ENCODE measurements at regions not wholly inside any gene's neighbourhood (a gene's known extent, or its start where the extent isn't known, plus 50 kb on each side); places are given as distances from the start of the nearest gene placed in this dataset.
"Not testable (repeated sequence)": the region's sequence is repeated elsewhere in the genome, so short reads cannot be mapped to it uniquely, and the experiment has no call there.

- FAIRE-seq = no peak
Measured at GRCh38 chr5:156000115-156000514, 326.8 kb upstream of the SGCD start.

DNA sequence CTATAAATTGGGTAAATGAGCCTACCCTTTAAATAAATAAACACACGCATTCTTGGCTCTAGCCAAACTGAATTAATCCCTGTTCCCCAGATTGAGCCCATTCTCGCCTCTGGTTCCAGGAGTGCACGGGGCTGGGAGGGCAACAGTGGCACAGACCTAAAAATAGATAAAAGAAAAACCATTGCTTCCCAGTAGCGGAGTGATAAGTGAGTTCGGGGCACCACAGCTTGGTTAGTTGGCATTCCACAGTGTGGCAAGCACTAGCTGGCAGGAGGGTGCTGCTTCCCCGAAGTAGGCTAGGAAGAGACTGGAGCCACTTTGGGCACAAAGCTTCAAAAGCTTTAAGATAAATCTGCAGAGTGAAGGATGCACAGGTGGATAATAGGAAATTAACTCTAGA, 322.2 kb upstream of the SGCD start:
- FAIRE-seq = no peak

DNA sequence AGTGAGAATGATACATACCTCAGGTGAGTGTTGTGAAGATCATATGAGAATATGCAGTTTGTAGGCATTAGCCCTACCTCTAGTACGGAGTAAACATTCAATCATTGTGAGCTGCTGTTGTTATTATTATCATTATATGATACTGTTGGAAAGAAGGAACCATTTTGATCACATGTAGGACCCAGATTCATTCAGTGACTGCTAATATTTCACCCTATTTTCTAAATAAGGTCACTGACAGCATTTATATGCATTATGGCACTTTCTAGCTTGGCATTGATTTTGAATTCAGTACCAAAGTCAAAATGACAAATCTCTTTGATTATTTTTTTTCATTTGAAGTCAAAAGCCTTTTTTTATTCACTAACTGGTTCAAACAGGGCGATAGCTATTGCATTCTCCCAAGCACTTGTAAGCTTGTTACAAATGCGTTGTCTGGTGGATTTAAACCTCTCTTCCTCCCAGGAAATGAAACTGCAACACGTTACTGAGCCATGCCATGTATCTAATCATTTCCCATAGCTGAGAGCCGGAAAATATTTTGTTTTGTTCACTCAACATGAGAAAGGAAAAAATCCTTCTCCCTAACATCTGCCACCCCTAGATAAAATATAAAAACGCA, 320.8 kb upstream of the SGCD start:
- no peak for FAIRE-seq

DNA sequence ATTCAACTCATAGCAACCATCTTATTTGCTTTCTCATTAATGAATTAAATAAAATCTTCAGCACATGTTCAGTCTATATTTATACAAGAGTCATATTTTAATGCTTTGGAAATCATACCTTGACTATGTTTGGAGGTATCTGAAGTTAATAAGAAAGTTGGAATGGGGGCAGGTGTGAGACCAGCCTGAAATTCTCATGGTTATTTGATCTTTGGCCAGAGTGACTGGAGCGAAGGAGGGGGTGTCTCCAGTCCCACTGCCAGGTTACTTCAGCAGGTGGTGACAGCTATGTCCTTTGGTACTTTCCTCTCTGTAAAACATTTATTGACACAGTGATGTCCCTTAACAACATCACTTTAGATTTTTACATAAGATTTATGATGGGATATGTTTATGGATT, 318.1 kb upstream of the SGCD start:
- FAIRE-seq = no peak

DNA sequence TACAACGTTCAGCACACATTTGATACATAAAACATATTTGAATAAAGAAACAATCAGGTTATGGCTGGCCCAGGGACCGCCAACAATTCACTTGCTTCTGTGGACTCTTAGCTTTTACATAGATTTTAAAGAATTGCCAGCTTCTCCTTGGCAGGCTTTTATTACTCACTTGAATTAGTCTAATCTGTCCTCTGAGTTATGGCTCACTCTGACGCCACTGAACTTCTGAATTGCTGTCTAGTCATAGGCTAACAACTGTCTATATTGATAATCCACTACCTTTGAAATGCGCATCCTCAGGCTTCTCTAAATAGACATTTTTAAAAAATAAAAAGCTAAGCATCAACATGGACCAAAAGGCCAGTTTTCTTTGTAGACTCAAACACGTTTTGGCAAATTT, 317.4 kb upstream of the SGCD start:
- no peak for FAIRE-seq

DNA sequence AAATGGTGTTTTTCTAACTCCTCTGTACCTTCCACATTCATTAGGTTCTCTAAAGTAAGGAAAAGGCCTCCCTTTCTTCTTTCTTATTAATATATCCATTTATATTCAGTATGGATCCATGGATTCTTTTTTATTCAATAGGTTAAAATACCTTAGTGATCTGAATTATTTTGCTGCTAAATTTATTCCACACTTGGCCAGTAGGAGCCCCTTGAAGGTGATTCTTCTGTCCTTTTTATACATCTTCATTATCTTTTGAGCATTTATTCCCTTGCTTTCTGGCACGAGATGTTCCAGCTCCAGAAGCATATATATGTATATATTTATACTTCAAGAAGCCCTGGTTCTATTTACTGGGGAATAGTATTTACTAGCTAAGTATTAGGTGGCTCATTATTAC, 311.8 kb upstream of the SGCD start:
- no peak for FAIRE-seq

- FAIRE-seq = no peak
Measured at GRCh38 chr5:156019130-156019529, 307.8 kb upstream of the SGCD start.

DNA sequence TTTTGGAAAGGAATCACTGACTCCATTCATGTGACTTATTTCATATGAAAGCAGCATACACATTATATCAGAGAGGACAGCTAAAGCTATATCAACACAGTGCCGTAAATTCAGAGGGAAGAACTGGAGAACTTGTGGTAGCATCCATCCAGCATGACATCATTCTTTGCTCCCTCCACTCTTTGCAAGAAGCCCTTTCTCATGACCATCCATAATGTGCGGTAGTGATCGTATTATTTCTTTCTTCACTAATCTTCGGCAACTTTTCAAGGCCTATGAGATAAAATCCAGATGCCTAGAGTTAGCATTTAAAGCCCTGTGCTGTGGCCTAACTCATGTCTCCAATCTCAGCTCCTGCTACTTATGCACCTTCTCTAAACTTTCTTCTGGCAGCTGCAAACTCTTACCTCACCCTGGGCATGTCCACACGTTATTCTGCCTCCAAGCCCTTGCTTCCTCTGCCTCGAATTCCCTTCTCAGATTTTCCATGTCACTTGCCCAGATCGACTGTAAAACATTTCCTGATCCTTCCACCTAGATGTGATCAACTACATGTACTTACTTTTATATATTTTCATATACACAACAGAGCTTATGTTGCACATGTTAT, 307.3 kb upstream of the SGCD start:
- no peak for FAIRE-seq

GRCh38 chr5:156020647-156021046, 306.3 kb upstream of the SGCD start:
- FAIRE-seq = peak; percentile 91

GRCh38 chr5:156021866-156022265, 305.1 kb upstream of the SGCD start:
- FAIRE-seq = no peak

DNA sequence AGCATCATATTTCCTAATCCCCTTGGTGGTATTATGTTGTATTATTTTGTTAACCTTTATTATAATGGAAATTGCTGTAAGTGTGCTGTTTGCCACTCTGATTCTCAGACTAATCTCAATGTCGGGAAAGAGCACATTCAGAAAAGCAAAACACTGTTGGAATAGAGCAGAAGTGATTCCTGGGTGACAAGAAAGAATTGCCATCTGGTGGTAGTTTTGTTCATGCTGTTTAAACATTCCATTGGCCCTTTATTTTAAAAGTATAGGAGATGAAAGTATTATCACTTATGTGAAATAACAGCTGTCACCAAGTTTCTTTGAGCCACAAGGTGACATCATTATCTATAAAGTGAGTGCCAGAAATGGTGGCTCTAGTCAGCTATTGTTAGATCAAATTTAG, 301.3 kb upstream of the SGCD start:
- FAIRE-seq = no peak

DNA sequence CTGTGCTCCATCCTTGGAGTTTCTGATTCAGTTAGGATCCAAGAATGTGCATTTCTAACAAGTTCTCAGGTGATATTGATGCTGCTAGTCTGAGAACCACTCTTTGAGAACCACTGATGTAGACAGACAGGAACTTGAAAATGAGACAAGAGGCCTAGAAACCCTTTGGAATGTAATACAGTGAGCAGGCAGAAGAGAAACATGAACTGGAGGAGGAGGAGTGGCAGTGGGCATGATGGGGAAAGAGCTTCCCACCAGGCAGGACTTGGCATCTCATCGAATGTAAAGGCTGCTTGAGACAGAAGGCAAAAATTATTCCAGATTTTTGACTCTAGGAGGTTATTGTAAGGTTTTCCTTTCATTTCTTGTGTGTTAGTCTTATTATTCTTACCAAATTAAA, 295.8 kb upstream of the SGCD start:
- FAIRE-seq = no peak

DNA sequence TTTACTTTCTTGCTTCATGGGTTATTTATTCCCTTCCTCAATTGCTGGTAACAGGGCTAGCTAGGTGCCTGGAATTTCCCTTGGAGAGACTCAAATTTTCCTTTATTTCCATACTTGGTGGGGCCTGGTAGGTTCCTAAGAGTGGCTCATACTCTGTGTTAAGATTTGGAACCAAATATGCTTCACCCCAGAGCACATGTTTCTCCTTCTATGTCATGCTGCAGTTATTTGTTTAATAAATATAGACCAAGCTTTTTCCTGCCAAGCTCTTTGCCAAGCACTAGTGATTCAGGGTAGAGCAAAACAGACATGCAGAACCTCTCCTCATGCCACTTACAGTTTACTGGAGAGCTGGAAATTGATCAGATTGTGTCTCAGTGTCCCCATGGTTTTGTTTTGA, 290.3 kb upstream of the SGCD start:
- FAIRE-seq = no peak

DNA sequence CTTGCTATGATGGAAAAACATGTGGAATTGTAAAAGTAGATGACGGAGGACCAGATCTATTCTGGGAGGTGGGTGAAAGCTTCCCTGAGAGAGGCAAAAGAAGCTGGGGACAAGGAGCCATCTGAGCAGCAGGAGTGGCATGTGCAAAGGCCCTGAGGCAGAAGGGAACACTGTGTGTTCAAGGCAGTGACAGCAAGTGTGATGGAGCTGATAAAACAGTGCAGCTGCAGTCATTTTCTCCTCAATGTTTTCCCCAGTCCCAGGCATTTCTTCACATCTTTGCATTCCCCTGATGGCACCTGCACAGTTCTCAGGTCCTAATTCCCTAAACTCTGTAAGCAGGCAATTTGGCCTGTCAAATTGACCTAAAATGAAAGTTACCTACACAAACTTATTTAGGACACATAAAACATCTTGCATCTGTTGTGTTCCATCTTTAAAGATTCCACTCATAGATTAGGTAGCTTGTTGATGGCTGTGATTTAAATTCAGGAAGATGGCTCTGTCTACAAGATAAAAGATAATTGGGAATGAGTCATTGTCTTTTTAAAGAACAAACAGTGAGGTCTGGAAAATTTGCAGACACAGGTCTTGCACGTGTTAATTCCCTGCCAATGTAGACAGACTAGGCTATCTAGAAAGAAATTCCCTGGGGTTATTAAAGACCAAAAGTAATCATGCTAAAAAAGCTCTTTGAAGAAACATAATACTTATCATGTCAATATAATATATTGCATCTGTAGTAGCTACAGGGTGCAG, 289.6 kb upstream of the SGCD start:
- no peak for FAIRE-seq

- FAIRE-seq = no peak
Measured at GRCh38 chr5:156042726-156043125, 284.2 kb upstream of the SGCD start.

GRCh38 chr5:156043351-156043750, 283.6 kb upstream of the SGCD start:
- FAIRE-seq = no peak

DNA sequence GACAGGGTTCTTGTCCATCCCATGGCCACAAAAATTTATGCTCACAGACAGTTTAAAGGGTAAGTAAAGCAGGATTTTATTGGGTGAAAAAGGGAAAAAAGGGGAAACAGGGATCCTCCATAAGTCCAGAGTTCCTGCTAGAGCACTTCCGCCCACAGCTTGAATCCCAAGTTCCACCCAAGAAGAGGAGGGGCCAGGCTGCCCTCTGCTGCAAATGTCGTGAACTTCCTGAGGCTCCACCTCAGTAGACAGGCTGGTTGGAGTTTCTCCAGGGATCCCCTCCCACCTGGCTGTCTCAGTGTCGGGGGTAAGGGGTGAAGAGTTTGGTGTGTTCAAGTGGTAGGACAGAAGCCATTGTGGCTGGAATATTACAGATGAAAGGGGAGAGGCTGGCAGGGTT, 275.0 kb upstream of the SGCD start:
- no peak for FAIRE-seq

DNA sequence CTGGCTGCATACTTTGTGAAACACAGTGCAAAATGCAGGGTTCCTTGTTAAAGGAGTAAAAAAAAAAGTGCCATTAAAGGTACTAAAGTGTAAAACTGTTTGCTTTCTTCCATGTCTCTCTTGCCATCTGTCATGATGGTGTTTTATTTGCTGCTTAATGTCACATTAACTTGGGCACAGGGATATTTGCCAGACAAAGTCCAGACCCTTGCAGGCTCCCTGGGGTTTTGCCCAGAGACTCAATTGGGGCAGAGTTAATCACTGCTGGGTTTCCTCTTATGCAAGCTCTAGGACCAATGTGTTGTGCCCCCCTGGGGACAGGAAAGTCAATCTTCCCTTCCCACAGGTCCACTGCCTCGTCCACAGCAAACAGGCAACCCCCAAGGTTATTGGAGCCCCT, 274.3 kb upstream of the SGCD start:
- FAIRE-seq = no peak

GRCh38 chr5:156053056-156053455, 273.9 kb upstream of the SGCD start:
- FAIRE-seq = no peak

DNA sequence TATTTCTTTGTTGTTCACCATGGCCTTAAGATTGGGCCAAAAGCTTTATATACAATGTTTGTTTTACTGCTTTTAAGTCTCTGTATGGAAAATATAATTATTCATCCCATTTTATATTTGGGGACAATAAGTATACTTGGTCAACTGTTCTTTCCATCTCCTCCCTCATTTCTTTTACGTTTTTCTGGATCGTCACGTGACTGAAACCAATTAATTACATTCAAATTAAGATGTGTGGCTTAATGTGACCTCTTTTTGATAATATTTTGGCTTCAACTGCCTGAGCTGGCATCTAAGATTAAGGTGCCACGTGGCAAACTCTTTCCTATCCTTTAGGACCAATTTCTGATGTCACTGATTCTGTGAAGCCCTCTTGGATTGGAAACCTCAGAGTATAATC, 250.1 kb upstream of the SGCD start:
- no peak for FAIRE-seq

GRCh38 chr5:156087577-156088110, 239.3 kb upstream of the SGCD start:
- FAIRE-seq = no peak

DNA sequence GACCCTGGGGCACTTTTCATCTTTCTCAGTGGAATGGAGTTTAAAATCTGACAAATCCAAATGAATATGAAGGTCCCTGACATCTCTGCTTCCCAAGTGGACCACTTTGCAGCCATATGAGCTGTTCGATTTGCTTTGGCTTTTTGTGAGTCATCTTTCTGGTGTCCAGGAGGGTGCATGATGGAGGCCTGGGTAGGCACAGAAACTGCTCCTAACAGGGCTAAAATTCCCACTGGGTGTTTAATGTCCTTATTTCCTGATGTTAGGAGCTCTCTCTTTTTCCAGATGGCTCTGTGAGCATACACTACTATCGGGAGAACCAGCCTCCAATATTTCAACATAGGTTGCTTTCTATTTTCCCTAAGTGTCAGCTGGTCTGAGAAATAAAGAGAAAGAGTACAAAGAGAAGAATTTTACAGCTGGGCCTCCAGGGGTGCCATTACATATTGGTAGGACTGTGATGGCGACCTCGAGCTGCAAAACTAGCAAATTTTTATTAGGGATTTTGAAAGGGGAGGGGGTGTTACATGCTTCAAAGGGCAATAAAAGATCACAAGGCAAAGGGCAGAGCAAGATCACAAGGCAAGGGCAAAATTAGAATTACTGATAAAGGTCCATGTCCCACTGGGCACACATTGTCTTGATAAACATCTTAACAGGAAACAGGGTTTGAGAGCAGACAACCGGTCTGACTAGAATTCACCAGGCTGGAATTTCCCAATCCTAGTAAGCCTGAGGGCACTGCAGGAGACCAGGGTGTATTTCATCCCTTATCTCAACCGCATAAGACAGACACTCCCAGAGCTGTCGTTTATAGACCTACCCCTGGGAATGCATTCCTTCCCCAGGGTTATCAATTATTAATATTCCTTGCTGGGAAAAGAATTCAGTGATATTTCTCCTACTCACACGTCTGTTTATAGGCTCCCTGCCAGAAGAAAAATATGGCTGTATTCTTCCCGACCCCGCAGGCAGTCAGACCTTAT, 236.7 kb upstream of the SGCD start:
- FAIRE-seq = not testable (repeated sequence)

DNA sequence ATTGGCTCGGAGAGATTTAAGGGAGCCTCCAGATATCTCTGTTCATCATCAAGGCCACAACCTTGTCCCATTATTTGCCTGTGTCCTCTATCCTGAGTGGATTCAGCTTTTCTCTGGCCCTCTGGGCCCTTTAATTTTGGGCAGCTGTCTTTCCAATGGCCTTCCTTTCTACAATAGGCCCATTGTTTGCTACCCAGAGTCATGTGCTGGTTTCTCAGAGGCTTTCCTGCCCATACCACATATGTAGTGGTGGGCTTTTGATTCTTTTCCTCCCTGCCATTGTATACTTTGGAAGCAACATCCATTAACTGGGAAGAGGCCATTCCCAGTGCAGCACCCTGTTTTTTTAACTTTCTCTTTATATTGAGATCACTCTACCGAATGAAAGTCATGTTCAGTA, 233.9 kb upstream of the SGCD start:
- FAIRE-seq = no peak

Data from endometrium (tissue), 2 donors.